K562 (cell line): ENCODE measurements at regions not wholly inside any gene's neighbourhood (a gene's known extent, or its start where the extent isn't known, plus 50 kb on each side); places are given as distances from the start of the nearest gene placed in this dataset.

Source experiments
- ATAC-seq: fragments of 200-7000 bp; cut with Tn5 transposase; 3 replicates; pipeline ENCODE4 v1.9.1; 2020; ENCODE audit warnings: moderate library complexity
- BruUV-seq: library from RNA; stranded (reverse); fragments of 400-500 nt; replicated peaks from 2 replicates; lab custom pipeline; 2021; lab: Mats Ljungman, UMichigan
- CTCF ChIA-PET: fragments of 300-600 bp; formaldehyde crosslinking; extraction: SDS; loops from one replicate; lab custom pipeline; 2021; ENCODE audit warnings: low intra/inter-chr PET ratio; lab: Yijun Ruan, JAX
- POLR2A ChIA-PET: fragments of 300-600, 350-650 bp; sonication (Branson Sonifier 250); formaldehyde crosslinking; extraction: SDS; loops from one replicate; lab custom pipeline; 2021; ENCODE audit warnings: antibody characterized with exemption, inconsistent platforms; lab: Yijun Ruan, JAX
- DNase-seq, 4 experiments: peaks; one replicate each; pipeline versions ENCODE4 v3.0.0 to v3.0.0-alpha.2; 2011 to 2018; ENCODE audit warnings: low spot score in 3 of 4, mixed read lengths in 3 of 4; ENCODE audit errors: extremely low read depth in 1 of 4
- FAIRE-seq: peaks from 2 replicates; lab custom pipeline; 2011; peaks lifted over from hg19 to GRCh38; lab: Jason Lieb, UNC
- H2AFZ ChIP-seq: 2 replicates; pipeline ENCODE4 v1.6.0; 2011; ENCODE audit warnings: low read depth, low read length, control low read depth, inconsistent platforms
- H3K27ac ChIP-seq: fragments of 200-600 bp; 3 replicates; pipeline ENCODE4 v1.8.0; 2011; ENCODE audit warnings: low read depth, mild to moderate bottlenecking, control low read depth, inconsistent platforms, low read length, moderate library complexity, mixed read lengths; ENCODE audit errors: extremely low read depth
- H3K27me3 ChIP-seq, 2 experiments: fragments of 300-600 bp in 1 of 2; 2 replicates in 1 of 2; 3 replicates in 1 of 2; pipeline versions ENCODE4 v1.6.0 to v1.8.0; 2011; ENCODE audit warnings: inconsistent platforms in 2 of 2, low read length in 2 of 2, mild to moderate bottlenecking in 1 of 2, mixed read lengths in 1 of 2, moderate library complexity in 1 of 2; ENCODE audit not compliant: control insufficient read depth in 2 of 2, insufficient read depth in 2 of 2
- H3K36me3 ChIP-seq: fragments of 300-600 bp; 3 replicates; pipeline ENCODE4 v1.8.0; 2011; ENCODE audit warnings: mild to moderate bottlenecking, low read length, inconsistent platforms; ENCODE audit not compliant: control insufficient read depth, insufficient read depth
- H3K4me1 ChIP-seq, 2 experiments: fragments of 200-600 bp in 1 of 2; replicated peaks in 1 of 2; 2 replicates in 1 of 2; 3 replicates in 1 of 2; pipeline versions ENCODE4 v1.5.1 to v1.8.0; 2011; ENCODE audit warnings: inconsistent platforms in 2 of 2, low read length in 2 of 2, mild to moderate bottlenecking in 1 of 2, mixed read lengths in 1 of 2, moderate library complexity in 1 of 2; ENCODE audit not compliant: control insufficient read depth in 2 of 2, insufficient read depth in 2 of 2
- H3K4me2 ChIP-seq: 2 replicates; pipeline ENCODE4 v1.6.1; 2011; ENCODE audit warnings: low read length, control low read depth, inconsistent platforms, mixed read lengths; ENCODE audit not compliant: insufficient read depth
- H3K4me3 ChIP-seq: fragments of 200-600 bp; sonication (generic), shearing (Covaris generic); 2 replicates; pipeline ENCODE4 v1.5.1; 2016; ENCODE audit warnings: control low read depth, inconsistent platforms
- H3K79me2 ChIP-seq: fragments of 200-600 bp; 3 replicates; pipeline ENCODE4 v1.8.0; 2011; ENCODE audit warnings: low read length, inconsistent platforms; ENCODE audit not compliant: control insufficient read depth, insufficient read depth
- H3K9ac ChIP-seq, 2 experiments: 2 replicates each; pipeline versions ENCODE4 v1.6.0 to v1.6.1; 2011; ENCODE audit warnings: low read depth in 2 of 2, low read length in 2 of 2, control low read depth in 1 of 2, inconsistent platforms in 1 of 2, mild to moderate bottlenecking in 1 of 2, mixed read lengths in 1 of 2; ENCODE audit not compliant: insufficient read depth in 1 of 2
- H3K9me1 ChIP-seq: one replicate; pipeline ENCODE4 v1.6.0; 2011; ENCODE audit warnings: inconsistent platforms, mild to moderate bottlenecking, low read length, moderate library complexity; ENCODE audit not compliant: control insufficient read depth, insufficient read depth
- H3K9me3 ChIP-seq: replicated peaks from 2 replicates; pipeline ENCODE4 v1.5.1; 2011; ENCODE audit warnings: low read depth, low read length, inconsistent platforms; ENCODE audit not compliant: control insufficient read depth, insufficient read depth
- H4K20me1 ChIP-seq: replicated peaks from 2 replicates; pipeline ENCODE4 v1.6.1; 2011; ENCODE audit warnings: low read length, inconsistent platforms, mixed read lengths; ENCODE audit not compliant: control insufficient read depth, insufficient read depth
- NFIC ChIP-seq: fragments of 450-650 bp; IDR thresholded peaks from 2 replicates; pipeline ENCODE4 v1.6.1; 2017; ENCODE audit warnings: mild to moderate bottlenecking, inconsistent platforms
- RBM15 ChIP-seq: fragments of 200-400 bp; formaldehyde crosslinking; IDR thresholded peaks from 2 replicates; pipeline ENCODE4 v1.6.1; 2018; ENCODE audit warnings: mild to moderate bottlenecking, low read length, moderate library complexity; ENCODE audit not compliant: insufficient read depth
- ZNF583 ChIP-seq: fragments of 250-450 bp; sonication (Bioruptor Pico); IDR thresholded peaks from 2 replicates; pipeline ENCODE4 v1.4.0; 2020
- WGBS: fragments of 100-300 bp; shearing (Covaris generic); methylation state at CpG from one replicate; pipeline ENCODE4 v1.1.6; 2016; ENCODE audit warnings: low coverage, mixed read lengths; ENCODE audit not compliant: insufficient coverage; ENCODE audit errors: missing lambda C conversion rate; 5-methylcytosine and 5-hydroxymethylcytosine counted together
- in situ Hi-C: fragments of 300-500 bp; cut with MboI; formaldehyde crosslinking; loops from 4 replicates; pipeline ENCODE4 v1.15.0; 2018; ENCODE audit warnings: inconsistent platforms, mixed read lengths
- intact Hi-C: fragments of 100-400 bp; cut with micrococcal nuclease; formaldehyde crosslinking; loops from 2 replicates; pipeline ENCODE4 v1.14.2; 2022

DNA sequence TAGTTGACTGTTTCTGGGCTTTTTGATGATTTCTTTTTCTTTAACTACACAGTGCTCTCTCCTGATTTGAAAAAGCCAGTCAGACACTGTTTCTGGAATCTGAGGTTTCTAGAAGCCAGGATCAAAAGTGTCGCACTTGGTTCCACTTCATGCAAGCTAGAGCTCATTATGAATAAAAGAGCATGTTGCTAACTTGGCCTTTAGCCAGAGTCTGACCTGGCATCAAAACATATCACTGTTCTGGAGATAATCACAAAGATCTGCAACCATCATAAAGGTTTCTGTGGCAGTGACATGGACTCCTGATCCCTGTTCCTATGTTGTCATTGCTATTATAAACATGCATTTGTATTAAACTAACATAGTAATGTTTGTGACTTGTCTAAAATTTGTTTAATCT is 76.1 kb upstream of the MAPRE2 start:
- intact Hi-C loops: no loop called here
- TF ChIP-seq ZNF583 (CRISPR knock-in tag) (no peak), NFIC (0 out of 2 replicates have a peak, but pooled peaks have one; percentile 28)
- TF ChIP-seq, all 486 proteins: peak for 1
- H3K36me3 ChIP-seq: no peaks in the 10 kb centered on the region
- CTCF ChIA-PET: no interaction called here
- no peaks in the 10 kb centered on the region for H3K79me2 ChIP-seq
- H3K9me1 ChIP-seq: no peaks in the 10 kb centered on the region
- no peak overlapping the region for H3K9ac ChIP-seq
- H3K27ac ChIP-seq: no peak overlapping the region
- no peaks in the 10 kb centered on the region for H3K4me1 ChIP-seq
- no peaks in the 10 kb centered on the region for H3K27me3 ChIP-seq
- in situ Hi-C loops: no loop called here
- 6% methylated on average over 1 of the region's 1 CpG for WGBS
- H3K9me3 ChIP-seq: no peaks in the 10 kb centered on the region
- H4K20me1 ChIP-seq: no peaks in the 10 kb centered on the region
- no peak for ATAC-seq
- no peak for FAIRE-seq
- POLR2A ChIA-PET: no interaction called here
- no peak overlapping the region for H3K4me3 ChIP-seq
- no TSS peak for BruUV-seq
- H3K4me2 ChIP-seq: no peak overlapping the region
- no peak for DNase-seq
- no peak overlapping the region for H2AFZ ChIP-seq

- CTCF ChIA-PET: interaction anchor here (0.7 kb wide), 1 partner anchor 353 kb away, joined by 3 read pairs; no protein-coding TSS in a partner anchor
- no peaks in the 10 kb centered on the region for H3K9me1 ChIP-seq
- in situ Hi-C loops: no loop called here
Observed at GRCh38 chr18:34965566-34965965, 75.6 kb upstream of the MAPRE2 start.

More at GRCh38 chr18:34965566-34965965, 75.6 kb upstream of the MAPRE2 start:
- intact Hi-C loops: no loop called here
- 8% methylated on average over 1 of the region's 1 CpG for WGBS
- no peak for ATAC-seq
- H3K36me3 ChIP-seq: no peaks in the 10 kb centered on the region
- H3K9ac ChIP-seq: no peak overlapping the region
- H3K27ac ChIP-seq: no peak overlapping the region
- H3K9me3 ChIP-seq: no peaks in the 10 kb centered on the region
- FAIRE-seq: no peak
- no peaks in the 10 kb centered on the region for H3K4me1 ChIP-seq
- POLR2A ChIA-PET: no interaction called here
- no peaks in the 10 kb centered on the region for H4K20me1 ChIP-seq
- no peak for TF ChIP-seq RBM15
- H3K4me2 ChIP-seq: no peak overlapping the region
- no peak overlapping the region for H3K4me3 ChIP-seq
- no peak for DNase-seq
- no peaks in the 10 kb centered on the region for H3K27me3 ChIP-seq
- H2AFZ ChIP-seq: no peak overlapping the region
- BruUV-seq: no TSS peak
- H3K79me2 ChIP-seq: no peaks in the 10 kb centered on the region
